GM12878 (cell line): ENCODE measurements at regions not wholly inside any gene's neighbourhood (a gene's known extent, or its start where the extent isn't known, plus 50 kb on each side); places are given as distances from the start of the nearest gene placed in this dataset.
A peak's percentile ranks its signal among the peaks of the same experiment; 100 is the strongest.

ENCODE experiments used
- ATAC-seq: fragments of 200-7000 bp; cut with Tn5 transposase; 3 replicates; pipeline ENCODE4 v1.9.1; 2020; ENCODE audit warnings: mild to moderate bottlenecking, moderate library complexity
- BruUV-seq: library from RNA; stranded (reverse); fragments of 400-500 nt; replicated peaks from 2 replicates; lab custom pipeline; 2021; lab: Mats Ljungman, UMichigan
- CTCF ChIA-PET: fragments of 300-600 bp; sonication (Branson Sonifier 250); formaldehyde crosslinking; extraction: SDS; loops from one replicate; lab custom pipeline; 2021; ENCODE audit warnings: inconsistent platforms; lab: Yijun Ruan, JAX
- POLR2A ChIA-PET: fragments of 350-600 bp; formaldehyde crosslinking; extraction: SDS; loops from one replicate; lab custom pipeline; 2021; ENCODE audit warnings: inconsistent platforms; lab: Charles Lee
- RAD21 ChIA-PET: fragments of 300-600 bp; sonication (Branson Sonifier 250); formaldehyde crosslinking; loops from one replicate; lab custom pipeline; 2023; ENCODE audit warnings: antibody characterized with exemption; ENCODE audit not compliant: unreplicated experiment; lab: Charles Lee
- SMC1A ChIA-PET: fragments of 300-600 bp; sonication (Branson Sonifier 250); formaldehyde crosslinking; loops from one replicate; lab custom pipeline; 2023; ENCODE audit not compliant: unreplicated experiment, uncharacterized antibody; lab: Charles Lee
- DNase-seq: peaks from one replicate; pipeline ENCODE4 v3.0.0-alpha.2; 2011; ENCODE audit warnings: low read depth, low spot score
- FAIRE-seq: peaks from 3 replicates; lab custom pipeline; 2011; peaks lifted over from hg19 to GRCh38; lab: Jason Lieb, UNC
- H2AFZ ChIP-seq: 2 replicates; pipeline ENCODE4 v1.6.0; 2011; ENCODE audit warnings: low read depth, low read length, control low read depth; ENCODE audit not compliant: control insufficient read depth
- H3K27ac ChIP-seq: 2 replicates; pipeline ENCODE4 v1.5.1; 2011; ENCODE audit warnings: control low read depth; ENCODE audit not compliant: control insufficient read depth, insufficient read depth
- H3K27me3 ChIP-seq, 2 experiments: replicated peaks in 1 of 2; 2 replicates each; pipeline versions ENCODE4 v1.6.0 to v1.6.1; 2011; ENCODE audit warnings: low read length in 1 of 2; ENCODE audit not compliant: control insufficient read depth in 2 of 2, insufficient read depth in 2 of 2
- H3K36me3 ChIP-seq, 2 experiments: 2 replicates each; pipeline ENCODE4 v1.5.1; 2011; ENCODE audit warnings: low read length in 1 of 2; ENCODE audit not compliant: control insufficient read depth in 2 of 2, insufficient read depth in 2 of 2
- H3K4me1 ChIP-seq: 2 replicates; pipeline ENCODE4 v1.6.1; 2011; ENCODE audit warnings: mild to moderate bottlenecking, low read length, moderate library complexity, mixed read lengths; ENCODE audit not compliant: control insufficient read depth, insufficient read depth
- H3K4me2 ChIP-seq: 2 replicates; pipeline ENCODE4 v1.6.0; 2011; ENCODE audit warnings: control low read depth; ENCODE audit not compliant: control insufficient read depth, insufficient read depth
- H3K4me3 ChIP-seq: fragments of 200-600 bp; sonication (generic); 2 replicates; pipeline ENCODE4 v1.5.1; 2016
- H3K79me2 ChIP-seq: 2 replicates; pipeline ENCODE4 v1.6.0; 2011; ENCODE audit warnings: low read length; ENCODE audit not compliant: control insufficient read depth, insufficient read depth
- H3K9ac ChIP-seq: 2 replicates; pipeline ENCODE4 v1.8.0; 2011; ENCODE audit warnings: low read length, control low read depth, mixed read lengths; ENCODE audit not compliant: control insufficient read depth, insufficient read depth
- H3K9me3 ChIP-seq: replicated peaks from 3 replicates; pipeline ENCODE4 v1.5.1; 2011; ENCODE audit warnings: mild to moderate bottlenecking, low read length; ENCODE audit not compliant: control insufficient read depth, insufficient read depth
- H4K20me1 ChIP-seq: 2 replicates; pipeline ENCODE4 v1.6.0; 2011; ENCODE audit not compliant: control insufficient read depth, insufficient read depth
- KAT2A ChIP-seq: conservative IDR thresholded peaks from 2 replicates; pipeline ENCODE4 v1.6.1; 2011; ENCODE audit warnings: low read depth, low read length; ENCODE audit not compliant: control insufficient read depth
- MTA2 ChIP-seq: fragments of 450-650 bp; IDR thresholded peaks from 2 replicates; pipeline ENCODE4 v1.6.1; 2016; ENCODE audit warnings: low read depth, mild to moderate bottlenecking, moderate library complexity
- WGBS: methylation state at CpG from one replicate; pipeline ENCODE4 v1.1.6; 2016; ENCODE audit warnings: low lambda C conversion rate; ENCODE audit not compliant: insufficient replicate concordance, insufficient coverage; ENCODE audit errors: missing lambda C conversion rate; 5-methylcytosine and 5-hydroxymethylcytosine counted together
- in situ Hi-C: fragments of 300-500 bp; cut with MboI; formaldehyde crosslinking; loops from 9 replicates; pipeline ENCODE4 v1.14.3; 2018; ENCODE audit warnings: mixed read lengths
- intact Hi-C: fragments of 100-400 bp; cut with micrococcal nuclease; formaldehyde crosslinking; loops from one replicate; pipeline ENCODE4 v1.14.2; 2022; ENCODE audit not compliant: unreplicated experiment
- TF ChIP-seq, protein P1 (sequence below): fragments of 450-650 bp; conservative IDR thresholded peaks from 2 replicates; pipeline ENCODE4 v1.6.1; 2017; ENCODE audit warnings: mild to moderate bottlenecking, moderate library complexity
- TF ChIP-seq, protein P2 (sequence below): IDR thresholded peaks from 2 replicates; pipeline ENCODE4 v1.6.1; 2012; ENCODE audit warnings: improper control_type of control experiment, low read depth, low read length; ENCODE audit not compliant: insufficient replicate concordance
- TF ChIP-seq, protein P3 (sequence below): fragments of 450-650 bp; IDR thresholded peaks from 2 replicates; pipeline ENCODE4 v1.6.1; 2017; ENCODE audit warnings: antibody characterized with exemption, mild to moderate bottlenecking, moderate library complexity

DNA sequence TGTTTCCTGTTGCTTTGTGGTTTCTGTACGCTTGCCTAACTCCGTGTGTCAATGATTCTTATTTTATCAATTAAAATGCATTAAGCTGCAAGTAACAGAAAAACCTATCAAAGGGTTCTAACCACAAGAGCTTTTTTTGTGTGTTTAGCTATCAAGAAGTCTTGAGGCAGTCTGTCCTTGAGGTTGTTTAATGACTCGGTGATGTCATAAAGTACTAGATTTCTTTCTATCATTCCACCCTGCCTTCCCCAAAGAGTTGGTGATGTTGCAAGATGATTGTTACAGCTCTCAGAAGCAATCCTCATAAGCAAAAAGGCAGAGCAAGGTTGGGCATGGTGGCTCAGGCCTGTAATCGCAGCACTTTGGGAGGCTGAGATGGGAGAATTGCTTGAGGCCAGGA, 51.9 kb upstream of the SPTBN1 start:
- H3K27ac ChIP-seq = no peak overlapping the region
- H2AFZ ChIP-seq = no peak overlapping the region
- H3K27me3 ChIP-seq = no peaks in the 10 kb centered on the region; a peak in 1 of 4 replicates
- in situ Hi-C loops (no loop called here), intact Hi-C loops (loop anchor here (5.0 kb wide), 1 partner anchor 522 kb away; no protein-coding TSS in a partner anchor)
- FAIRE-seq = no peak
- H3K4me2 ChIP-seq = no peak overlapping the region
- no peak overlapping the region for H3K4me3 ChIP-seq
- H3K9me3 ChIP-seq = no peaks in the 10 kb centered on the region
- H3K79me2 ChIP-seq = no peaks in the 10 kb centered on the region
- POLR2A ChIA-PET = no interaction called here
- H3K4me1 ChIP-seq = no peaks in the 10 kb centered on the region
- peak; percentile 81 for ATAC-seq
- no peaks in the 10 kb centered on the region for H4K20me1 ChIP-seq
- SMC1A ChIA-PET = interaction anchor here (0.7 to 1.6 kb wide), 5 partner anchors 19 to 94 kb away, joined by 3 to 4 read pairs (median 3); no protein-coding TSS in a partner anchor
- RAD21 ChIA-PET = no interaction called here
- CTCF ChIA-PET = interaction anchor here (1.2 kb wide), 1 partner anchor 98 kb away, joined by 3 read pairs; no protein-coding TSS in a partner anchor
- 33% methylated on average over 4 of the region's 4 CpGs for WGBS
- no peak overlapping the region for H3K9ac ChIP-seq
- H3K36me3 ChIP-seq = no peaks in the 10 kb centered on the region
- no TSS peak for BruUV-seq
- TF ChIP-seq, protein P1, sequence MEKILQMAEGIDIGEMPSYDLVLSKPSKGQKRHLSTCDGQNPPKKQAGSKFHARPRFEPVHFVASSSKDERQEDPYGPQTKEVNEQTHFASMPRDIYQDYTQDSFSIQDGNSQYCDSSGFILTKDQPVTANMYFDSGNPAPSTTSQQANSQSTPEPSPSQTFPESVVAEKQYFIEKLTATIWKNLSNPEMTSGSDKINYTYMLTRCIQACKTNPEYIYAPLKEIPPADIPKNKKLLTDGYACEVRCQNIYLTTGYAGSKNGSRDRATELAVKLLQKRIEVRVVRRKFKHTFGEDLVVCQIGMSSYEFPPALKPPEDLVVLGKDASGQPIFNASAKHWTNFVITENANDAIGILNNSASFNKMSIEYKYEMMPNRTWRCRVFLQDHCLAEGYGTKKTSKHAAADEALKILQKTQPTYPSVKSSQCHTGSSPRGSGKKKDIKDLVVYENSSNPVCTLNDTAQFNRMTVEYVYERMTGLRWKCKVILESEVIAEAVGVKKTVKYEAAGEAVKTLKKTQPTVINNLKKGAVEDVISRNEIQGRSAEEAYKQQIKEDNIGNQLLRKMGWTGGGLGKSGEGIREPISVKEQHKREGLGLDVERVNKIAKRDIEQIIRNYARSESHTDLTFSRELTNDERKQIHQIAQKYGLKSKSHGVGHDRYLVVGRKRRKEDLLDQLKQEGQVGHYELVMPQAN = no peak
- TF ChIP-seq MTA2 = peak; percentile 61
- TF ChIP-seq, protein P2, sequence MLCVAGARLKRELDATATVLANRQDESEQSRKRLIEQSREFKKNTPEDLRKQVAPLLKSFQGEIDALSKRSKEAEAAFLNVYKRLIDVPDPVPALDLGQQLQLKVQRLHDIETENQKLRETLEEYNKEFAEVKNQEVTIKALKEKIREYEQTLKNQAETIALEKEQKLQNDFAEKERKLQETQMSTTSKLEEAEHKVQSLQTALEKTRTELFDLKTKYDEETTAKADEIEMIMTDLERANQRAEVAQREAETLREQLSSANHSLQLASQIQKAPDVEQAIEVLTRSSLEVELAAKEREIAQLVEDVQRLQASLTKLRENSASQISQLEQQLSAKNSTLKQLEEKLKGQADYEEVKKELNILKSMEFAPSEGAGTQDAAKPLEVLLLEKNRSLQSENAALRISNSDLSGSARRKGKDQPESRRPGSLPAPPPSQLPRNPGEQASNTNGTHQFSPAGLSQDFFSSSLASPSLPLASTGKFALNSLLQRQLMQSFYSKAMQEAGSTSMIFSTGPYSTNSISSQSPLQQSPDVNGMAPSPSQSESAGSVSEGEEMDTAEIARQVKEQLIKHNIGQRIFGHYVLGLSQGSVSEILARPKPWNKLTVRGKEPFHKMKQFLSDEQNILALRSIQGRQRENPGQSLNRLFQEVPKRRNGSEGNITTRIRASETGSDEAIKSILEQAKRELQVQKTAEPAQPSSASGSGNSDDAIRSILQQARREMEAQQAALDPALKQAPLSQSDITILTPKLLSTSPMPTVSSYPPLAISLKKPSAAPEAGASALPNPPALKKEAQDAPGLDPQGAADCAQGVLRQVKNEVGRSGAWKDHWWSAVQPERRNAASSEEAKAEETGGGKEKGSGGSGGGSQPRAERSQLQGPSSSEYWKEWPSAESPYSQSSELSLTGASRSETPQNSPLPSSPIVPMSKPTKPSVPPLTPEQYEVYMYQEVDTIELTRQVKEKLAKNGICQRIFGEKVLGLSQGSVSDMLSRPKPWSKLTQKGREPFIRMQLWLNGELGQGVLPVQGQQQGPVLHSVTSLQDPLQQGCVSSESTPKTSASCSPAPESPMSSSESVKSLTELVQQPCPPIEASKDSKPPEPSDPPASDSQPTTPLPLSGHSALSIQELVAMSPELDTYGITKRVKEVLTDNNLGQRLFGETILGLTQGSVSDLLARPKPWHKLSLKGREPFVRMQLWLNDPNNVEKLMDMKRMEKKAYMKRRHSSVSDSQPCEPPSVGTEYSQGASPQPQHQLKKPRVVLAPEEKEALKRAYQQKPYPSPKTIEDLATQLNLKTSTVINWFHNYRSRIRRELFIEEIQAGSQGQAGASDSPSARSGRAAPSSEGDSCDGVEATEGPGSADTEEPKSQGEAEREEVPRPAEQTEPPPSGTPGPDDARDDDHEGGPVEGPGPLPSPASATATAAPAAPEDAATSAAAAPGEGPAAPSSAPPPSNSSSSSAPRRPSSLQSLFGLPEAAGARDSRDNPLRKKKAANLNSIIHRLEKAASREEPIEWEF = no peak
- TF ChIP-seq KAT2A = no peak
- TF ChIP-seq, protein P3, sequence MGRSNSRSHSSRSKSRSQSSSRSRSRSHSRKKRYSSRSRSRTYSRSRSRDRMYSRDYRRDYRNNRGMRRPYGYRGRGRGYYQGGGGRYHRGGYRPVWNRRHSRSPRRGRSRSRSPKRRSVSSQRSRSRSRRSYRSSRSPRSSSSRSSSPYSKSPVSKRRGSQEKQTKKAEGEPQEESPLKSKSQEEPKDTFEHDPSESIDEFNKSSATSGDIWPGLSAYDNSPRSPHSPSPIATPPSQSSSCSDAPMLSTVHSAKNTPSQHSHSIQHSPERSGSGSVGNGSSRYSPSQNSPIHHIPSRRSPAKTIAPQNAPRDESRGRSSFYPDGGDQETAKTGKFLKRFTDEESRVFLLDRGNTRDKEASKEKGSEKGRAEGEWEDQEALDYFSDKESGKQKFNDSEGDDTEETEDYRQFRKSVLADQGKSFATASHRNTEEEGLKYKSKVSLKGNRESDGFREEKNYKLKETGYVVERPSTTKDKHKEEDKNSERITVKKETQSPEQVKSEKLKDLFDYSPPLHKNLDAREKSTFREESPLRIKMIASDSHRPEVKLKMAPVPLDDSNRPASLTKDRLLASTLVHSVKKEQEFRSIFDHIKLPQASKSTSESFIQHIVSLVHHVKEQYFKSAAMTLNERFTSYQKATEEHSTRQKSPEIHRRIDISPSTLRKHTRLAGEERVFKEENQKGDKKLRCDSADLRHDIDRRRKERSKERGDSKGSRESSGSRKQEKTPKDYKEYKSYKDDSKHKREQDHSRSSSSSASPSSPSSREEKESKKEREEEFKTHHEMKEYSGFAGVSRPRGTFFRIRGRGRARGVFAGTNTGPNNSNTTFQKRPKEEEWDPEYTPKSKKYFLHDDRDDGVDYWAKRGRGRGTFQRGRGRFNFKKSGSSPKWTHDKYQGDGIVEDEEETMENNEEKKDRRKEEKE = no peak
- DNase-seq = no peak
